GM18505 (cell line): ENCODE measurements at regions not wholly inside any gene's neighbourhood (a gene's known extent, or its start where the extent isn't known, plus 50 kb on each side); places are given as distances from the start of the nearest gene placed in this dataset.

Source experiments
- ATAC-seq: cut with Tn5 transposase; IDR thresholded peaks from one replicate; pipeline ENCODE4 v1.9.1; 2021; ENCODE audit not compliant: unreplicated experiment
- POLR2A ChIP-seq: IDR thresholded peaks from 4 replicates; pipeline ENCODE4 v1.6.1; 2011; ENCODE audit warnings: borderline replicate concordance; ENCODE audit not compliant: insufficient read depth, insufficient read length; ENCODE audit errors: extremely low read depth

DNA sequence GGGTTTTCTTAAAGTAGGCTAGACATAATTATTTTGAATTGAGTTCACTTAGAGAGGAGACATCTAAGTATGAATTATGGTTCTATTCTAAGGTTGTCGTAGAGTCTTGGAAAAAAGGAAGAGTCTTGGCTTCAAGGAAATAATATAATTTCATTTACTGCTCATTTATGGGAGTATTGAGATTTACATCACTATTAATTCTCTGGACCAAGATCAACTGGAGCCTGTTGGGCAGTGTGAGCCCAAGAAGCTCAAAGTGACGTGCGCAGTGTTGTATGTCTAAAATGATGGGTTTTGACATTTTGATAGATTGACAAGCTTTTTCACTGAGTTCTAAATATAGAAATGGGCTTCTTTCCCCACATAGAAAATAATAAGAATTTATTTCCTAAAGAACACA, 154.7 kb downstream of the QPCT start:
- ATAC-seq = no peak

DNA sequence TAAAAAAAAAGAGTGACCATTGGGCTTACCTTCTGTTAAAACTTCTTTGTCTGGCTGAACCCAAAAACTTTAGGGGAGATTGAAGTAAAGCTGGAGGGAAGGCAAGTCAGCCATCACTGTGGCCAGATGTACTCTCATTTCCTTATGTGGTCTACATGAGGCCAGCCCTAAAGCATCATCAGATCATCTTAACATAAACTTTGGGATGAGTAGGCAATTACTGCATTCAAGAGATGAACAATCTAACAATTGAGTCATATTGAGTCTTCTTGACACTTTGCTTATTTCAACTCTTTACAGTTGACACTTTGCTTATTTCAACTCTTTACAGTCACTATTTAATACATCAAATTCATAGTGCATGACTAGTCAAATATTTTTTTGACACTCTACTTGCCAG, 155.6 kb downstream of the QPCT start:
- ATAC-seq = no peak
- no peak for TF ChIP-seq POLR2A

More for the DNA sequence above, 154.7 kb downstream of the QPCT start:
- TF ChIP-seq POLR2A = no peak

DNA sequence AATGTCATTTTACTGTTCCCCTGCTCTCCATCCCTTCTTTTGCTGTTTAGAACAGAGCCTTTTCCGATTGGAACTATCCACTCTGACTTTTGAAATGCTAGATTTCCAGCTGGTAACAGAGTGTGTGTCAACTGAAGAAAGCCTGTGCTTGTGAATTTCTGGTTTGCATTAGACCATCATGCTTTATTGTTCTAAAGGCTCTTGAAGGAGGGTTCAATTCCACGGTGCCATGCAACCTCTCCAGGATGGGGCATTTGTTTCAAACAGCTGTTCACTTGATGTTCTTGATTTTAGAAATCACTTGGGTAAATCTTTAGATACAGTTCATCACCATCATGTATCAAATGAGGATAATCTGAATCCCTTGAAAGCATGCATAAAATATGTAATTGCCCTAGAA, 156.7 kb downstream of the QPCT start:
- no peak for TF ChIP-seq POLR2A
- no peak for ATAC-seq

DNA sequence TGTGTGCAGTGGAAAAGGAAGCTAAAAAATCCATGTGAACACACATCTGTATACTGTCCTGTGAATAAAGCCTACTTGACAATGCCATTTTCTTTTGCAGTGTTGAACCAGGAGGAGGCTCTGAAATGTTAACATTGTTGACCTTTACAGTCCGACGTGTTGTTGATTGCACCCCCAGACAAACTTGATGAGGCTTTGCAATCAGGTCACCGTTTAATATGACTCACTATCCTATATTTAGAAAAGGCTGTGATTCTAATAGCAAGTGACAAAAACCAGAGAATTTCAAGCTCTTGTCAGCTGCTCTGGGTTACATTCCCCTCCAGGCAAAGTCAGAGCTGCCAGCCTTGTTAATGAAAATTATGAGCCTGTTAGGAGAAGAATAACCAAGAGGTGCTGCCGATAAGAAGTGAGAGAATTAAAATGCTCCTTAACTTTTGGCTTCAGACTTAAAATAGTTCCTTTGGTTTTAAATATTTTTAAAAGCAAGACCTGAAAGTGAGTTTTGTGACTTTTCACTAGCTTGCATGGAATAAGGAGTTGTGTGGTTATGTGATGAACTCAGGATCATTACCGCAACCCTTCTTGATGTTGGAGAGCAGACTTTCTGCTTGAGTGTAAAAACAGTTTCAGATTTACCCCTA, 162.1 kb downstream of the QPCT start:
- no peak for ATAC-seq
- no peak for TF ChIP-seq POLR2A

DNA sequence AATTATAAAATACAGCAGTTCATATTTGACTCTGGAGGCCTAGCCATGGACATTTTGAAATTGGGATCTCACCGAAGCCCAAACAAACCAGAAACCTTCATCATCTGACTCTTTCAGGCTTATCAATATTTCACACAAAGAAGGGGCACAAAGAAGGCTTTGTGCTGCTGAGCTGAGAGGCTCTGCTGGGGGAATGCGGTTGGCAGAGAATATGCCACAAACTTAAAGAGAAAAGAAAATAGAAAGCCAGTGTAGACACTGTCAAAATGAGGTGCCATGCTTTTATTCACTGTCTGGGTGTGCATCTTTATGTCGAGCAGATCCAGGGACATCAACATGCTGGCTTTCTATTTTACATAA, 162.6 kb downstream of the QPCT start:
- TF ChIP-seq POLR2A = no peak
- ATAC-seq = no peak

DNA sequence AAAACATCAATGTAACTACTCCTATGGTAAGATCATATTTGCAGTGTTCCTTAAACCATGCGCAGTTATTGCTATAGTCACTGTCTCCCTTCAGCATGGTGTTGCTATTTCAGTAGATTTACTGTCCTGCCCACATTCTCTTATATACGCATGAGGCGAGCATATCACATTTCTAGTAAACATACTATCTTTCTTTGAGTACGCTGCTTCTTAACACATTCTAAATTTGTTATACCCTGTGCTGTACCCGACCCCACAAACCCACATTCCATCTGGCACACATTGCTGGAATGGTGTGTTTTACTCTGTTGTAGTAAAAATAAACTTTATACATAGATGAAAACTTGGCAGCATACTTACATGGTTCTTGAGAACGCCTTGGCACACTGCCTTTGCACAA, 163.3 kb downstream of the QPCT start:
- ATAC-seq = no peak

DNA sequence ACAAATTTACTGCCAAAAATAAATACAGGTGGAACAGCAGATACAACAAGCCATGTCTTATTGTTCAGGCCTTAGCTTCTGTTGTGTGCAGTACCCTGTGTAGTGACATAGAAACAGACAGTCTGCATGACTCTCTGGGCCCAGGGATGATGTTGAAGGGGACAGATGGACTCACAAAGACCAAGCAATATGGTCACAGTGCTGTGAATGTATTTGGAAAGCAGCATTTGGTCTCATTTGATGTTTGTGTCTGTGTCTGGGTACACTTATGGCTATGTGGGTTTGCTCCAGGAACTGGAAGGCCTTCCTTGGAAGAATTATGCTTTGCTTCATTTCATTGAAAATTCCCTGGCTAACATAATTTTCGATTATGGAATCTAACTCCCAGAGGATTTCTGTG, 158.5 kb downstream of the CDC42EP3 start:
- TF ChIP-seq POLR2A = no peak
- no peak for ATAC-seq

More for the DNA sequence above, 163.3 kb downstream of the QPCT start:
- no peak for TF ChIP-seq POLR2A

DNA sequence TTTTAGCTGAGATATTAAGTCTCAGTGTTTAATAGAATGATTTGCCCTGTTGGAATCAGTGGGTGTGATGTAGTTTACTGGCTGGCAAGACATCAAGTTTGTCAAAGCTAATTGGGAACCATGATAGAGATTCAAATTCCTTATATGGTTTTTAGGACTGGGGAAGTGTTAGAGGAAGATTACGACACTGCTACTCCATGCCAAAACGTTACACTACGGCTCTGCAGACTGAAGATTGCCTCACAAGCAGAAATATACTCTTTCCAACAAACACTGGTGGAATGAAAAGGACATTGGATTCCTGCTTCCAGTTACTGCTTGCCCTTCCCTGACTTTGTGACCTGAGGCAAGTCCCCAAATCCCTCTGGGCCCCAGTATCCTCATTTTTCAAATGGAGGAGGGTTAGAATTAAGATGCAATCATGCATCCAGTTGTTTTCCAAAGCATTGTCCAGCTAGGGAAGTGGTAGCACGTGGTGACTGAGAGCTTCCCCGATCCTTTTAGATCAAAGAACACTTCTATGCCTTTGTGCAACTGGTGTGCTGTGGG, 147.6 kb downstream of the CDC42EP3 start:
- no peak for TF ChIP-seq POLR2A
- ATAC-seq = no peak

DNA sequence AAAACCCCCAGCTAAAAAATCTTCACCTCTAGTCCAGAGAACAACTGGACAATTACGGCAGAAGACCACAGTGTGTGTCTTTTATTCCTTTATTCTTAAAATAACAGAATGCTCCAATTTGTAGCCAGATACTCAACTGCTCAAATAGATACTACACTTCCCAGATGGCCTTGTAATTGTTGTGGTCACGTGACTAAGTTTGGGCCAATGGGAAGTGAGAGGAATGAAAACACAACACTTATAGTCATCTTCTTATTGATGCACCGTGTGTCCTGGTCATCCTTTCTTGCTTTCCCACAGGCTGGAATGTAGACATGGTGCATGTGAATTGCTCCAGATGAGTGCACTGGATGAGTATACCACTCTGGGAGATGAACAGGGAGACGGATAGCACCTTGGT, 145.1 kb downstream of the CDC42EP3 start:
- TF ChIP-seq POLR2A = no peak
- no peak for ATAC-seq

DNA sequence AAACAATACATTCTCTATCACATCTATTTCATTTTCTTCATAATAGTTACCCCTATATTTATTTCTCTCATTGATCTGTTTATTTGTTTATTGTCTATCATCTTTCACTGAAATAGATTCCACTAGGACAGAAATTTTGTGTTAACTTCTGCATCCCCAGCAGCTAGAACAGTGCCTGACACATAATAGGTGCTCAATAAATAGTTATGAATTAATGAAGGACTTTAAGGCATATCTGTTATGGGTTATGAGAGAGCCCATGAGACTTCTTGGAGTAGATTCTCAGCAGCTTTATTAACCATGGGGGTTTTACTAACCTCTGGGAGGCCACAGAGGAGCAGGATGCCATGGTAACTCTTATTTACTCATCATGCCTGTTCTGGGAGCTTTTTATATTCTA, 144.6 kb downstream of the CDC42EP3 start:
- ATAC-seq = no peak
- no peak for TF ChIP-seq POLR2A

DNA sequence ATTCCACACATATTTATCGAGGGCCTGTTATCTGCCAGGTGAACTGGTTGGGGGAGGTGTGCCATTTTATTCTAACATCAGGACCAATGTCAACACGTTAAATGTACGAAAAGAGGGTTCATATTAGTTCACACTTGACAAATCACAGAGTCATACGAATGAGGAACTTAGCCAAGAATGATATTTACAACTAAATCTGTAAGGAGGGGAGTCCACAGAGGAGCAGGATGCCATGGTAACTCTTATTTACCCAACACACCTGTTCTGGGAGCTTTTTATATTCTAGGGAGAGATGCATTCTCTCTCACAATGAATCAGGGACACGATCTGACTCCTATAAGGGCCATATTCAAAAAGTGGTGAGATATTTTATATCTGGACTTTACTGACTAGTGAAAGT, 144.1 kb downstream of the CDC42EP3 start:
- no peak for TF ChIP-seq POLR2A
- ATAC-seq = no peak

DNA sequence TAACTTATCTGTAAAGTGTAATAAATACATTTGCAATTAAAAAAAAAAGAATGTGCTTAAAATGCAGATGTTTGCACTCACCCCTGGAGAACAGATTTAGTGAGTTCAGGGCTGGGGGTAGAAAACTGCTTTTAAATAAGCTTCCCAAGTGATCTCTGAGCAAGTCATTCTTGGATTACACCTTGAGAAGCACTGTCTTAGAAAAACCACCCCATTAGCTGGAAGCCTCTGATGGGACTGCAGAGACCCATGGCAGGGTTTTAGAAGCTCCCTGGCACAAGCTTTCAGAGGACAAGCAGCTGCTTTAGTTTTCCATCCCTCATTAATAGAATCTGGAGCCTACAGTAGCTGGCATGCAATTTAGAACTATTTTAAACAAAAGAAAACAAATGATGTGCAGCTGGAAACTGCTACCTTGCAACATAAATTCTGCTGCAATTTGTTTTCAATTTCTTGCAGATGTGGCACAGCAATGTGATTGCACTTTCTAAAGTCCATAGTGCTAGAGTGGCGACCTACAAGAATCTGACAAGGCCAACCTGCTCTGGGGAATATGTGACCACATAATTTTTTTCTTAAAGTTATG, 141.5 kb downstream of the CDC42EP3 start:
- ATAC-seq = no peak
- TF ChIP-seq POLR2A = no peak

DNA sequence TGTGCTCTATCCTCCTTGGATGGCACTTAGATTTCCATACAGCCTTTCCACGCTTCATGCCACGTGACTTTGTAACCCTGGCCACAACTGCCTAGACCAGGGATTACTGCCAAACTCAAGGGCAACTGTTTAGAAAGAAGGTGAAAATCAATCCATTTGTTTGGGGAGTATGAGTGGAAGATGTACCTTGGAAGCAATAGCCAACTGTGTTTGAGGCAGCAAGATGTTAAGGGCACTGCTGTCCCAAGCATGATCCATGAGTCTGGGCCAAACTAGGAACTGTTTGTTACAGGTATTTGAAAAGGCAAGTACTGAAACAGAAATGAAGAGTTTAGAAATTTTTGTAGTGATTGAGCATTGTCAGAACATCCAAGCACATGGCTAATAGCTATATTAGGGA, 138.9 kb downstream of the CDC42EP3 start:
- no peak for ATAC-seq
- TF ChIP-seq POLR2A = no peak

DNA sequence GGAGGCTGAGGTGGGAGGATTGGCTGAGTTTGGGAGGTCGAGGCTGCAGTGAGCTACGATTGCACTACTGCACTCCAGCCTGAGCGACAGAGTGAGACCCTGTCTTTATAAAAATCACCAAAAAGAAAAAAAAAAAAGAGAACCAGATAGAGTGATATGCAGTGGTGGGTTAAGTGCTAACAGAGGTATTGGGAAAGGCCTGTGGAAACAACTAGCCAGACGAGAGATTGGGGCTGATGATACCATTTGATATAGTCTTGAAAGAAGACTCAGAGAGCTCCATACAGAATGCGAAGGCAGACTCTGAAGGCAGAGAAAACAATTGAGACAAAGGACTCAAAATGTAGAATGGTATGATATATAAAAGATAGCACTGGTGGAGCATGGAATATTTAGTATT, 134.1 kb downstream of the CDC42EP3 start:
- no peak for ATAC-seq
- no peak for TF ChIP-seq POLR2A

DNA sequence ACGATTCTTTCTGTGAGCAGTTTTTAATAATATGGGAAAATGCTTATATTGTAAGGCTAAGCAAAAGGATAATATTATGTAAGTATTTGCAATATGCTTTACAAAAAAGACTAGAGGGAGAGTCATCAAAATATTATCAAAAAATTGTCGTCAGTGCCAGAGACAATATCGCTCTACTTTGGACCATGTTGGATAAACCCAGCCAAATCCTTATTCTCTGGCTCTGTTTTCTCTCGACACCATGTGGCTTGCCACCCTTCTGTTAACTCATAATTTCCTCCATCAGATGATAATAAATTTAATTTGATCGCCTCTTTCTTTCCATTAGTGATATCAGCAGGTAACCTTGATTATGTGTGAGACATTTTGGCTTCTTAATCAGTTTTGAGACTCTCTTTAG, 129.9 kb downstream of the CDC42EP3 start:
- TF ChIP-seq POLR2A = no peak
- ATAC-seq = no peak

DNA sequence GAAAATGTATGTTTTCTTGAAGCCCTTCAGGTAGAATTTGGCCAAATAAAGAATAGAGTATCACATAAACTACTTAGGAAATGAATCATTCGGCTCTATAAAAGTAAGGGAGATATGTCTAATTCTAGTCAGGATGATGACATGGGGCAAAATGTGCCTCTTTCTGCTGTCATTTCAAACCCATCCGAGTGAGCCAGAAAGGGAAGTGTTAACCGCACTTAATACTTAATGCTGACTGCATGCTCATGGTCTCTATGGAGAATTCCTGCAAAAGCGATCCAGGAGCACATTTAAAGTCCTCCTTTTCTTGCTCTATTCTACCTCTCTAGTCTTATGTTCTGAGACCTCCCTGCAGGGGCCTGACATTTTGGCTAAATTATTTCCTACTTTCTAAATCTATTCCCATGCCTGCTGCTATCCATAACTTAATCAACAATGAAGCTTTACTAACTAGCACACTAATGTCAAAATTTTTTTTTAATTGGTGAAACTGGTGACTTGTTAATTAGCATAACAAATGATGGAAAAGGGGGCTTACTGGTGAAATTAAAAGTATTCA, 127.4 kb downstream of the CDC42EP3 start:
- no peak for ATAC-seq

More for the DNA sequence above, 127.4 kb downstream of the CDC42EP3 start:
- TF ChIP-seq POLR2A = no peak
